ENCODE measurements at regions not wholly inside any gene's neighbourhood (a gene's known extent, or its start where the extent isn't known, plus 50 kb on each side); places are given as distances from the start of the nearest gene placed in this dataset.
"Not testable (repeated sequence)": the region's sequence is repeated elsewhere in the genome, so short reads cannot be mapped to it uniquely, and the experiment has no call there.

- TF ChIP-seq CTCF (IDR thresholded peaks at IDR 0.05 in 8 of 11, conservative IDR thresholded peaks at IDR 0.05 in 3 of 11); POLR2A (IDR thresholded peaks at IDR 0.05): not testable (repeated sequence)
These were observed 56.9 kb upstream of the TRHDE start for GRCh38 chr12:72215287-72215686.

Measured in spleen (tissue), 7 donors.